ENCODE measurements at regions not wholly inside any gene's neighbourhood (a gene's known extent, or its start where the extent isn't known, plus 50 kb on each side); places are given as distances from the start of the nearest gene placed in this dataset.

GRCh38 chr3:64975147-64975546, 287.3 kb upstream of the ADAMTS9 start:
- no peak for TF ChIP-seq REST (IDR thresholded peaks at IDR 0.05; ENCODE audit: unreplicated experiment)
- TF ChIP-seq CTCF (conservative IDR thresholded peaks at IDR 0.05; ENCODE audit: low read depth in 2 of 2): no peak
- no peak for TF ChIP-seq EZH2 (IDR thresholded peaks at IDR 0.05; ENCODE audit: low read depth, unreplicated experiment)
- no peak for TF ChIP-seq EZH2phosphoT487 (IDR thresholded peaks at IDR 0.05; ENCODE audit: unreplicated experiment)
- no peak for TF ChIP-seq CREB1 (CRISPR knock-in tag; IDR thresholded peaks at IDR 0.05; ENCODE audit: low read depth)
- TF ChIP-seq POLR2AphosphoS5 (IDR thresholded peaks at IDR 0.05; ENCODE audit: low read depth): no peak
- TF ChIP-seq JUNB (IDR thresholded peaks at IDR 0.05; ENCODE audit: unreplicated experiment): no peak
